ENCODE measurements at regions not wholly inside any gene's neighbourhood (a gene's known extent, or its start where the extent isn't known, plus 50 kb on each side); places are given as distances from the start of the nearest gene placed in this dataset.
"Not testable (repeated sequence)": the region's sequence is repeated elsewhere in the genome, so short reads cannot be mapped to it uniquely, and the experiment has no call there.

- peak overlapping the region; percentile 16 for H3K27ac Mint-ChIP-seq (ENCODE audit: unreplicated experiment)
- TF ChIP-seq CTCF (IDR thresholded peaks at IDR 0.05): no peak
- peaks cover 3% of the 10 kb centered on the region for H3K27me3 Mint-ChIP-seq (ENCODE audit: unreplicated experiment)
Observed at GRCh38 chr12:12008931-12009611, 61.7 kb upstream of the BCL2L14 start.

GRCh38 chr12:12009749-12010276 lies 60.9 kb upstream of the BCL2L14 start:
- not testable (repeated sequence) for DNase-seq (ENCODE audit: extremely low spot score, unreplicated experiment); H3K27me3 Mint-ChIP-seq (ENCODE audit: unreplicated experiment); H3K9me3 Mint-ChIP-seq (ENCODE audit: unreplicated experiment); H3K36me3 Mint-ChIP-seq (ENCODE audit: unreplicated experiment); H3K4me3 Mint-ChIP-seq (ENCODE audit: unreplicated experiment); H3K27ac Mint-ChIP-seq (ENCODE audit: unreplicated experiment)
- peaks cover 19% of the 10 kb centered on the region for H3K4me1 Mint-ChIP-seq (ENCODE audit: unreplicated experiment)

More at GRCh38 chr12:12008931-12009611, 61.7 kb upstream of the BCL2L14 start:
- no peak for DNase-seq (ENCODE audit: extremely low spot score, unreplicated experiment)
- H3K9me3 Mint-ChIP-seq (ENCODE audit: unreplicated experiment): no peaks in the 10 kb centered on the region
- H3K4me3 Mint-ChIP-seq (ENCODE audit: unreplicated experiment): no peak overlapping the region
- H3K4me1 Mint-ChIP-seq (ENCODE audit: unreplicated experiment): peaks cover 19% of the 10 kb centered on the region
- no peaks in the 10 kb centered on the region for H3K36me3 Mint-ChIP-seq (ENCODE audit: unreplicated experiment)

GRCh38 chr12:12010277-12011039 lies 60.3 kb upstream of the BCL2L14 start:
- H3K4me3 Mint-ChIP-seq (ENCODE audit: unreplicated experiment): no peak overlapping the region
- DNase-seq (ENCODE audit: extremely low spot score, unreplicated experiment): no peak
- TF ChIP-seq CTCF (IDR thresholded peaks at IDR 0.05): no peak
- H3K27ac Mint-ChIP-seq (ENCODE audit: unreplicated experiment): no peak overlapping the region
- no peaks in the 10 kb centered on the region for H3K27me3 Mint-ChIP-seq (ENCODE audit: unreplicated experiment)
- H3K9me3 Mint-ChIP-seq (ENCODE audit: unreplicated experiment): no peaks in the 10 kb centered on the region
- peaks cover 19% of the 10 kb centered on the region for H3K4me1 Mint-ChIP-seq (ENCODE audit: unreplicated experiment)
- no peaks in the 10 kb centered on the region for H3K36me3 Mint-ChIP-seq (ENCODE audit: unreplicated experiment)

- no peak for TF ChIP-seq CTCF (IDR thresholded peaks at IDR 0.05)
- DNase-seq (ENCODE audit: extremely low spot score, unreplicated experiment): no peak
- no peak overlapping the region for H3K27ac Mint-ChIP-seq (ENCODE audit: unreplicated experiment)
- no peaks in the 10 kb centered on the region for H3K9me3 Mint-ChIP-seq (ENCODE audit: unreplicated experiment)
- H3K27me3 Mint-ChIP-seq (ENCODE audit: unreplicated experiment): no peaks in the 10 kb centered on the region
- H3K4me1 Mint-ChIP-seq (ENCODE audit: unreplicated experiment): peaks cover 25% of the 10 kb centered on the region
- H3K4me3 Mint-ChIP-seq (ENCODE audit: unreplicated experiment): no peak overlapping the region
- H3K36me3 Mint-ChIP-seq (ENCODE audit: unreplicated experiment): no peaks in the 10 kb centered on the region
Observed at GRCh38 chr12:12011880-12012260, 58.9 kb upstream of the BCL2L14 start.

GRCh38 chr12:12015073-12015685 lies 55.6 kb upstream of the BCL2L14 start:
- Mint-ChIP-seq H3K36me3 (ENCODE audit: unreplicated experiment) (no peaks in the 10 kb centered on the region), H3K27me3 (ENCODE audit: unreplicated experiment) (no peaks in the 10 kb centered on the region), H3K27ac (ENCODE audit: unreplicated experiment) (no peak overlapping the region), H3K9me3 (ENCODE audit: unreplicated experiment) (no peaks in the 10 kb centered on the region), H3K4me3 (ENCODE audit: unreplicated experiment) (no peak overlapping the region), H3K4me1 (ENCODE audit: unreplicated experiment) (peaks cover 31% of the 10 kb centered on the region)
- TF ChIP-seq CTCF (IDR thresholded peaks at IDR 0.05): no peak
- no peak for DNase-seq (ENCODE audit: extremely low spot score, unreplicated experiment)

Measured in osteocyte (in vitro differentiated cells).